Endothelial cell of hepatic sinusoid (primary cell): ENCODE measurements at regions not wholly inside any gene's neighbourhood (a gene's known extent, or its start where the extent isn't known, plus 50 kb on each side); places are given as distances from the start of the nearest gene placed in this dataset.

Source experiments
- in situ Hi-C: cut with HindIII; loops from 2 replicates; pipeline ENCODE4 v1.10.0; 2017; ENCODE audit warnings: low sequenced_read_pairs

- in situ Hi-C loops, result no loop called here
Observed at GRCh38 chr6:167766986-167767714, 59.6 kb upstream of the AFDN start.

- in situ Hi-C loops, result no loop called here
Observed at GRCh38 chr6:167767715-167768107, 59.0 kb upstream of the AFDN start.

- in situ Hi-C loops, result no loop called here
Observed at GRCh38 chr6:167768471-167769215, 58.1 kb upstream of the AFDN start.

- in situ Hi-C loops, result loop anchor here (5.0 kb wide), 1 partner anchor 57 kb away; no protein-coding TSS in a partner anchor
Observed at GRCh38 chr6:167769408-167770190, 57.1 kb upstream of the AFDN start.

- in situ Hi-C loops, result loop anchor here (5.0 kb wide), 1 partner anchor 58 kb away; no protein-coding TSS in a partner anchor
Observed at GRCh38 chr6:167770291-167770955, 56.3 kb upstream of the AFDN start.

- in situ Hi-C loops, result loop anchor here (5.0 kb wide), 1 partner anchor 63 kb away; no protein-coding TSS in a partner anchor
Observed at GRCh38 chr6:167774881-167775280, 51.8 kb upstream of the AFDN start.

GRCh38 chr6:167776906-167777627 lies 49.6 kb upstream of the AFDN start:
- in situ Hi-C loops, result no loop called here
